Sigmoid colon (tissue), 4 donors: ENCODE measurements at regions not wholly inside any gene's neighbourhood (a gene's known extent, or its start where the extent isn't known, plus 50 kb on each side); places are given as distances from the start of the nearest gene placed in this dataset.

Experiments
- POLR2A ChIP-seq, 2 donors: fragments of 450-650 bp; IDR thresholded peaks; one replicate each; pipeline ENCODE4 v1.6.1; 2016; ENCODE audit warnings: antibody characterized with exemption in 2 of 2, mild to moderate bottlenecking in 2 of 2, moderate library complexity in 2 of 2
- POLR2AphosphoS5 ChIP-seq, 4 donors: sonication (generic); formaldehyde crosslinking; IDR thresholded peaks; one replicate each; pipeline ENCODE4 v1.6.1; 2017; ENCODE audit warnings: antibody characterized with exemption in 4 of 4
- TF ChIP-seq, protein P1 (sequence below), 4 experiments: fragments of 450-650 bp in 3 of 4; fragments of 200-600 bp in 1 of 4; IDR thresholded peaks; one replicate each; pipeline ENCODE4 v1.5.1; 2016 to 2019; ENCODE audit warnings: antibody characterized with exemption in 4 of 4, mild to moderate bottlenecking in 3 of 4, moderate library complexity in 2 of 4

DNA sequence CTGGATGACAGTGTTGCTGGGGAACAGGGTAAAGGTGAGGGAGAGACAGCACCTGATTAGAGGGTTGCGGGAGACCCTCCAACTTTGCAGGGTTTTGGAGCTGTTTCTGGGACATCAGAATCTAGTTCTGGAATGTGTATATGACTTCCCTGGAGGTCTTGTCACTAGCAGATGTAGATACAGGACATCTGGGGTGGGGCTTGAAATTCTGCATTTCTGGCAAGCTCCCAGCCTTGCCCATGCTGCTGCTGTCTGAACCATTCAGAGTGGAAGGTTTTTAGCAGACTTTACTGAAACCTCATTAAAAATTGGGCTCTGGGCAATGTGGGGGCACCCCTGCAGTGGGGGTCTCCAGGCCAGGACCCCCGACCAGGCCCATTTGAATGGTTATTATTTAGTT is 220.3 kb upstream of the SKOR2 start:
- TF ChIP-seq POLR2A (IDR thresholded peaks at IDR 0.05) (no peak), POLR2AphosphoS5 (IDR thresholded peaks at IDR 0.05) (no peak)
- TF ChIP-seq, protein P1, sequence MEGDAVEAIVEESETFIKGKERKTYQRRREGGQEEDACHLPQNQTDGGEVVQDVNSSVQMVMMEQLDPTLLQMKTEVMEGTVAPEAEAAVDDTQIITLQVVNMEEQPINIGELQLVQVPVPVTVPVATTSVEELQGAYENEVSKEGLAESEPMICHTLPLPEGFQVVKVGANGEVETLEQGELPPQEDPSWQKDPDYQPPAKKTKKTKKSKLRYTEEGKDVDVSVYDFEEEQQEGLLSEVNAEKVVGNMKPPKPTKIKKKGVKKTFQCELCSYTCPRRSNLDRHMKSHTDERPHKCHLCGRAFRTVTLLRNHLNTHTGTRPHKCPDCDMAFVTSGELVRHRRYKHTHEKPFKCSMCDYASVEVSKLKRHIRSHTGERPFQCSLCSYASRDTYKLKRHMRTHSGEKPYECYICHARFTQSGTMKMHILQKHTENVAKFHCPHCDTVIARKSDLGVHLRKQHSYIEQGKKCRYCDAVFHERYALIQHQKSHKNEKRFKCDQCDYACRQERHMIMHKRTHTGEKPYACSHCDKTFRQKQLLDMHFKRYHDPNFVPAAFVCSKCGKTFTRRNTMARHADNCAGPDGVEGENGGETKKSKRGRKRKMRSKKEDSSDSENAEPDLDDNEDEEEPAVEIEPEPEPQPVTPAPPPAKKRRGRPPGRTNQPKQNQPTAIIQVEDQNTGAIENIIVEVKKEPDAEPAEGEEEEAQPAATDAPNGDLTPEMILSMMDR (IDR thresholded peaks at IDR 0.05), result no peak
